ENCODE measurements at regions not wholly inside any gene's neighbourhood (a gene's known extent, or its start where the extent isn't known, plus 50 kb on each side); places are given as distances from the start of the nearest gene placed in this dataset.

GRCh38 chr13:105492216-105492615 lies 1043.2 kb downstream of the EFNB2 start:
- TF ChIP-seq EZH2 (IDR thresholded peaks at IDR 0.05; ENCODE audit: insufficient read depth, poor library complexity, severe bottlenecking) (no peak), EZH2phosphoT487 (IDR thresholded peaks at IDR 0.05; ENCODE audit: insufficient read depth, low read depth) (no peak)
